Astrocyte of the cerebellum (primary cell): ENCODE measurements at regions not wholly inside any gene's neighbourhood (a gene's known extent, or its start where the extent isn't known, plus 50 kb on each side); places are given as distances from the start of the nearest gene placed in this dataset.

Experiments used
- DNase-seq: peaks from one replicate; pipeline ENCODE4 v3.0.0-alpha.2; 2011; ENCODE audit warnings: low read depth
- H3K4me3 ChIP-seq: 2 replicates; pipeline ENCODE4 v1.5.1; 2011; ENCODE audit warnings: mild to moderate bottlenecking, low read depth, low read length, moderate library complexity
- in situ Hi-C: cut with HindIII; loops from 2 replicates; pipeline ENCODE4 v1.10.0; 2017; ENCODE audit warnings: low sequenced_read_pairs
- TF ChIP-seq, protein P1 (sequence below): IDR thresholded peaks from 2 replicates; pipeline ENCODE4 v1.5.1; 2012; ENCODE audit warnings: low read length, low read depth, moderate library complexity, mild to moderate bottlenecking; ENCODE audit errors: missing control alignments

DNA sequence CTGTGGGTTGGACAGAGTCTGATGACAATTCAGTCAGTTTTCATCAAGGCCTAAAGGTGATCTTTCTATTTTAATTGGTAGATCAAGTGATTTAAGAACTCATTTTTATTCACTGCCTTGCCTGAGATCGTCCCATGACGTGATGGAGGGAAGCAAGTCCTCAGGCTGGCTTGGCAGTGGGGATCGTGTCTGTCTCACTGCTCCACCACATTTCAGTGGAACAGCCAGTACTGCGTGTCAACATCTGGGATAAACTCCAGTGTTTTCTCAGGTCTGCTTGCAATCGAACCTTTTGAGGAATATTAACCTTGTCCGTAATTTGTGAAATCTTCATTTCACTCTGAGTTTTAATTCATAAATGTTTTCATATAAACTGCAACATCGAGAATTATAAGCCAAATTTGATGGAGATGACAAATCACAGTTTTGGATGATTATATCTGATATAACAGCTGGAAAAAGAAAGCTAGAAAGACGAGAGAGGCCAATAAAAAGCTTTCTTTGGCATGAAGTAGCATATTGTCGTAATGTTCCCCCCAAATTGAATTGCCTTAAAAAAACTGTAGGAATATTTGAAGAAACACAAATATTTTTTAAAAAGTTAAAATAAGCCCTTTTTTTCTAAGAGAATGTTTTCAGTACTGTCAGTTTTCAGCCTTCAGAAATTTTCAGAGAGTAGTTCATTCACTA lies 414.7 kb upstream of the SPRED2 start:
- no peak overlapping the region for H3K4me3 ChIP-seq
- DNase-seq = no peak
- TF ChIP-seq, protein P1, sequence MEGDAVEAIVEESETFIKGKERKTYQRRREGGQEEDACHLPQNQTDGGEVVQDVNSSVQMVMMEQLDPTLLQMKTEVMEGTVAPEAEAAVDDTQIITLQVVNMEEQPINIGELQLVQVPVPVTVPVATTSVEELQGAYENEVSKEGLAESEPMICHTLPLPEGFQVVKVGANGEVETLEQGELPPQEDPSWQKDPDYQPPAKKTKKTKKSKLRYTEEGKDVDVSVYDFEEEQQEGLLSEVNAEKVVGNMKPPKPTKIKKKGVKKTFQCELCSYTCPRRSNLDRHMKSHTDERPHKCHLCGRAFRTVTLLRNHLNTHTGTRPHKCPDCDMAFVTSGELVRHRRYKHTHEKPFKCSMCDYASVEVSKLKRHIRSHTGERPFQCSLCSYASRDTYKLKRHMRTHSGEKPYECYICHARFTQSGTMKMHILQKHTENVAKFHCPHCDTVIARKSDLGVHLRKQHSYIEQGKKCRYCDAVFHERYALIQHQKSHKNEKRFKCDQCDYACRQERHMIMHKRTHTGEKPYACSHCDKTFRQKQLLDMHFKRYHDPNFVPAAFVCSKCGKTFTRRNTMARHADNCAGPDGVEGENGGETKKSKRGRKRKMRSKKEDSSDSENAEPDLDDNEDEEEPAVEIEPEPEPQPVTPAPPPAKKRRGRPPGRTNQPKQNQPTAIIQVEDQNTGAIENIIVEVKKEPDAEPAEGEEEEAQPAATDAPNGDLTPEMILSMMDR = no peak
- in situ Hi-C loops = no loop called here

DNA sequence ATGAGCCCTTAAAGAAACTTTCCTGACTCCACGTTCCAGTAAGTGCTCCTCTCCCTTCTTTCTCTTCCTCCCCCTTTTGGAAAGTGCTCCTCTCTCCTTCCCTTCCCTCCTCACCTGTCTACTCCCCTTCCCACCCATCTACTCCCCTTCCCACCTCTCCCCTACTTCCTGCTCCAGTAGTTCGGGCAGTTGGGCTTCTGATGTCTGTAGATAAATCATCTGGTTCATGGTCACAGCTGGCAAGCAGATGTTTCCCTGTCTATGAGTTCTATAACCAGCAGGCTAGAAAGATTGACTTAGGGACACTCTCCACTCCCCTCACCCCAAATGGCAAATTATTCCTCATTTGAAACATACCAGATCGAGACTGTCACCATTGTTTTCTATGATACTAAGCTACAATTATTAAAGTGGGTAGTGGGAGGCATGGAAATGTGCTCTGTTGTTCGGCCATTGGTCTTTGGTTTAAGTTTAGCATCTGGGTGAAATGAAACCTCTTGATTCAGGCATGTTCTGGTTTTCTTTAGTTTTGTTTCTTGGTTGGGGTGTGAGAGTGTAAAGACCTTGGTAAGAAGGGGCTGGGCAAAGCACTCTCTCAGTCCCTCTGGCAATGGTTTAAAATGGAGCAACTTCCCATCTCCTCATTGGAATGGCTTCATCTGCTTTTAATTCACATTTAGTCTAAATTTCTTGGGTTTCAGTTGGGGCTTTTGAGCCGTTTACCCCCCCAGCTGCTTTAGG lies 413.2 kb upstream of the SPRED2 start:
- in situ Hi-C loops = no loop called here
- no peak overlapping the region for H3K4me3 ChIP-seq
- DNase-seq = no peak
- TF ChIP-seq, protein P1 = no peak

DNA sequence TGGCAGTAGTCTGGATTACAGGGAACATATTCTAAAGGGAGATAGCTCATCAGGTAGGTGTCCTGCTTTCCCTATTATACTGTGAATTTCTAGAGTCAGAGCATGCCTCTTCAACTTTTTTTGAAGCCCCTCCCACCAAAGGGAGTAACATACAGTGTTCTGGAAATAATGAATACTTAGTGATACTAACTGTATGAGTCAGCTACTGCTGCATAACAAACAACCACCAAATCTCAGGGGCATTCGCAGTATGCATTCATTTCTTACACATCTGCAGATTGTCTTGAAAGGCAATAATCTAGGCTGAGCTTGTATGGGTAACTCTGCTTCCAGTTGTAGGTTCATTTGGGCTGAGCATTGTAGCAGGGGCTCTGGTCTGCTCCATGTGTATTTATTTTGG lies 409.7 kb upstream of the SPRED2 start:
- TF ChIP-seq, protein P1 = no peak
- in situ Hi-C loops = no loop called here
- no peak for DNase-seq
- no peak overlapping the region for H3K4me3 ChIP-seq

DNA sequence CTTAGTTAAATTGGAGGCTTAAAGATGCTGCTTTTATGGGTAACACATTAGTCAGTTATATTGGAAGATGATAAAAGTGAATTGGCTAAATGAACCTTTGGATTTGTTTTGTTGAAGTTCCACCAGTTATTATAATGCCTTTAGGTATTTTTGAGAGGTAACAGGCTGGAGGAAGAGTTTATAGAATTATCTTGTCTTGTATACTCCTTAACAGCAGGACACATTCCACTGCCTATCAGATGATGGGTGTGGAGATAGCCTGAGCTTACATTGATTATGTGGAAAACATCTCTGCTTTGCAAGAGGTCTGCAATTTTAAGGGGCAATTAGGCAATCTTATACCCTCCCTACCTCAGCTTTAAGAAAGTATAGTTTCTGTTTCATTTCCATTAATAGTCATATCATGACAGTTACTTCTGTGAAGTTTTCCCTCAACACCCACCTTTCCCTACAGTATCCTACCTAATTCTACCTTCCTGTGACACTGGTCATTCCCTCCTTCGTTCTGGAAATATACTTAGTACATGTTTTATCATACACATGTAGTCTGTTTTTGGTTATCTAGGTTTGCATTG lies 403.7 kb upstream of the SPRED2 start:
- H3K4me3 ChIP-seq = no peak overlapping the region
- in situ Hi-C loops = no loop called here
- DNase-seq = no peak
- TF ChIP-seq, protein P1 = no peak

DNA sequence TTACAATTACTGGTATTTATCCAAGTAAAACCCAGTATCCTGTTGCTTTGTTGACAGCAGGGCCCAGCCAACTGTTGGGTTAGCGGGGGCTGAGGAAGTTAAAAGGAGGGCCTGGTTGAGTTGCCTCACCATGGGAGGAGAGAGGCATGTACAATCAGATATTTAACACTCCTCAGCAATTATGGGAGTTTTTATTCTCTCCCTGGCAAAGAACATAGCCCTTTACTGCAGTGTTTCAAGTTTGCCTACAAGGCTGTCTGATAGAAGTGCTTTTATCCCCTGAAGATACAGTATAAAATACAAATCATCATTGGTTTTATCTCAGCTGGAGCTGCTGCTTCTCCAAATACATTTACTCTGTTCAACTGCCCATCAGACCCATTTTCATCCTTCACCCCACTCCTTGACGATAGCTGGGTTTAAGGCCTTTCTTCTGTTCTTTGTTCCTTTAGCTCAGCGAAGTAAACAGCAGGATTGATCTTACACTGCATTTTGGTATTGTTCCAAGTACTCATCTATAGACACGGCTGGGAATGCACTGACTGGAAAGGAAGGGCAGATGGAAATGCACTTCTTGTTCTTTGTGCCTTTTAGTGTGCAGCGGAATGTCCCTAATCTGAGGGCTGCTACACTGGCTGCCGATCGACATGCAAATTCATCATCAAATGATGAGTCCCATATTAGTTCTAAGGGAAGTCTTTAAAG lies 402.5 kb upstream of the SPRED2 start:
- in situ Hi-C loops = no loop called here
- no peak overlapping the region for H3K4me3 ChIP-seq
- TF ChIP-seq, protein P1 = no peak
- DNase-seq = peak; percentile 23

DNA sequence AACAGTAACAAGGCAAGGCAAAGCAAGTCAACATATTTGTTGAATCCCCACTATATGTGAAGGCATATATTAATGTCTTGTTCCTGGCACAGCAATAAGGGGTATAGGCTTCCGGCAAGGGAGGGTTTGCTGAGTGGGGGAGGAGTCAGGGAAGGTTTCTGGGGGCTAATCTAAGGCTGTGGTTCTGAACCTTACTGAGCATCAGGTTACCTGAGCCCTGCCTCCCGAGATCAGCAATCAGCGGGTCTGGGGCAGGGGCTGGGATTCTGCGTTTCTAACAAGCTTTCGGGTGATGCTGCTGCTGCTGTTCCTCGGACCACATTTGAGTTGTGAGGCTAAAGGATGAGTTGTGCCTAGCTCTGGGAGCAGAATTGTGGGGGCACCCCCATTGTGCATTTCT lies 401.7 kb upstream of the SPRED2 start:
- H3K4me3 ChIP-seq = no peak overlapping the region
- DNase-seq = no peak
- in situ Hi-C loops = no loop called here
- TF ChIP-seq, protein P1 = no peak
